HG03097 (cell line): ENCODE measurements at regions not wholly inside any gene's neighbourhood (a gene's known extent, or its start where the extent isn't known, plus 50 kb on each side); places are given as distances from the start of the nearest gene placed in this dataset.

Source experiments
- ATAC-seq: cut with Tn5 transposase; IDR thresholded peaks from one replicate; pipeline ENCODE4 v1.9.1; 2021; ENCODE audit not compliant: unreplicated experiment, low FRiP score

DNA sequence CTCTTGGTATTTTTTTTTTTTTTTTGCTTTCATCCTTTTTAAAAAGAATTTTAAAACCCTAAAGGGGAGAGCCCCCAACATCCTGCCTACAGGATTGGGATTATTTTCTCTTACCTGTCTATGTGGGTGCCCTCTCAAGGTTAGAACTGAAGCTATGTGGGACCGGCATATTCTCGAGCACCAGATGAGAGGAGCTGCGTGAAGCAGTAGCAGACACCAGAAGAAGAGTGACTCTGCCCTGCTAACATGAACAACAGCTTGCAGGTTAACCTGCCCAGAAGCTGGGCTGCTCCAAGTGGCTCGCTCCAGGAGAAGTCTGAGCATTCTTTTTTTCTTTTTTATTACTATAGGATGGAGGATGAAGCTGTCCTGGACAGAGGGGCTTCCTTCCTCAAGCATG, 102.6 kb upstream of the SLC4A4 start:
- ATAC-seq = no peak

GRCh38 chr4:71237641-71238040, 101.2 kb upstream of the SLC4A4 start:
- no peak for ATAC-seq

- ATAC-seq = no peak
These were observed 99.5 kb upstream of the SLC4A4 start for GRCh38 chr4:71239365-71239764.

GRCh38 chr4:71240094-71240493, 98.7 kb upstream of the SLC4A4 start:
- no peak for ATAC-seq

GRCh38 chr4:71241501-71242288, 97.1 kb upstream of the SLC4A4 start:
- ATAC-seq = no peak

GRCh38 chr4:71243091-71243833, 95.6 kb upstream of the SLC4A4 start:
- no peak for ATAC-seq

DNA sequence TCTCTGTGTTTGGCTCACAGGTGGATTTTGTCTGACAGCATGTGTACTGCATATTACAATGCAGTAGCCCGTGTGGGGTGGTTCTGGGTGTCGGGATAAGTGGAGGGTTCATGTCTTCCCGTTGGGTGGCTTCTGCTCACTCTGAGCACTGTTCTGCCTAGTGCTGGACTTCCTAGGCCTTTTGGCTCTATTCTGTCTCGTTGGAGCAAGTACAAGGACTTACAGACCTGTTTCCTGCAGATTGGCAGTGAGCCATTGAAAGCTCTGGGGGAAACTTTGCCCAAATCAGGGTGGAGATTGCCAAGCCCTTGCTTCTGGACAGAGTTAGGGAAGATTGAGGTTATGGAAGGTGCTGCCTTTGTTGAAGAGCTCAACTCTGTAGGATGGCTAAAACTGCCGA, 91.1 kb upstream of the SLC4A4 start:
- ATAC-seq = no peak

- no peak for ATAC-seq
These were observed 87.6 kb upstream of the SLC4A4 start for GRCh38 chr4:71251261-71251660.

DNA sequence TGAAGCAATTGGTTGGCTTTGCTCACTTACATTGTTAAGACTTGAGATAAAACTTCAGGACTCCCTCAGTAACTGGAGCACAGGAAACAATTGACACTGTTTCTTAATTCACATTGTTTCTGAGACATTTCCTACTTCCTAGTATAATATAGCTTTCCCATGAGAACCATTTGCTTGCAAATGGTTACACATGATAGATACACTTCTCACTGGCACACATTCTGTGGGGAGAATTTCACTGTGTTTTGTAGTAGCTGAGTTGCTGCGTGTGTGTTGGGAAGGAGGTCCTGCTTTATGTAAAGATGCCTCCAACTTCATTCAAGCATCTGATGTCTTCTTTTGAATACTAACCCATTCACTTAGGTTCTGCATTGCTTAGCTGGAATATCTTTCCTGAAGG, 85.3 kb upstream of the SLC4A4 start:
- ATAC-seq = no peak

DNA sequence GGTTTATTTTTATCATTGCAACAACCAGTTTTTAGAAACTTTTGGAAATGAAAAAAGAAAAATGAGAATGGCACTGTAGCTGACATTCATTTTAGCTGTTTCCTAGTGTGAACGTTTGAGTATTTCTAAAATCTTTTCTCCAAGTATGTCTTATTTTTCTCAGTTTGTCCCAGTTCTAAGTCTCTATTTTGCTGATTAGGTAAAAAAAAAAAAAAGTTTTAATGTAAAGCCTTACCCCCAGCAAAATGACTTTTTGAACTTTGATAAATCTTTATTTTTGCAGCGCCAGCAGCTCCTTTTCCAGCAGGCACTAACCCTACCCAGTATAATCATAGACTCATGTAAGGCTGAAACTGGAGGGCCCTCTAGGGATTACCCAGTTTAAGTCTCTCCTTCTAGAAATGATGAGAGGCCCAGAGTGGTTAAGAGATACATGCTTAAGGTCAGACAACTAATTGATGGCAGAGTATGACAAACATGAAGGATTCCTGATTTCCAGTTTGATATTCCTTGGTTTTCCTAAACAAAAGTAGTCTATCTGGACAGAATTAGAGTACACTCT, 84.3 kb upstream of the SLC4A4 start:
- ATAC-seq = no peak

DNA sequence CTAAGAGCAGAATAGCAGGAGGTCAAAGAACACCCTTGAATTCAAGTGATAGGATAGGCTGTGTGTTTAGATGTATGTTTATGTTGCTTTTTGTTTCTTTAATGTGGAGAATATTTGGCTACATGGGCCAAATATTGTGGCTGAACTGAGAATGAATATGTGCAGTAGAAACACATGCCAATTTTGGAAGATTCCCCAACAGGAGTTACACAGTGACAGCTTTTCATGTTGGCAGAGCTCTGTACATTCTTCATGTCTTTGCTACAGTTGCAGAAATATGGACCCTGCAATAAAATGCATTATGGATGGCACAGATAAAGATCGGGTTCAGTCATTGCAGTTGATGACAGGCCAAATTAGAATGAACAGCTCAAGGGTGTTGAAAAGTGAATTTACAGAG, 82.8 kb upstream of the SLC4A4 start:
- ATAC-seq = no peak

DNA sequence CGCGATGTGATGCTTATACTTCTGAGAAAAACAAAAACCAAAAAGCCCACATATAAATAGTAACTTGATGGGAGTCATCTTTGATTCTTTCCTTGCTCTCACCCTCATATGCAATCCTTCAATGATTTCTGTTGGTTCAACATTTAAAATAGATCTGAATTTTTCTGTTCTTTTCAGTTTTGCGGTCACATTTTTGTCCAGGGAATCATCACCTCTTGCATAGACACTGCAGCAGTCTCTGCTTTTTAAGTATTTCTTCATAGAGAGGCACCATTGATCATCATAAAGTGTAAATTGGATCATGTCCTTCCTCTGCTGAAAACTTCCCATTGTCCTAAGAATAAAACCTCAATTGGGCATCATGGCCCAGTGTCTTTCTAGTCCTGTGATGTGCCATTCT, 81.1 kb upstream of the SLC4A4 start:
- ATAC-seq = no peak

DNA sequence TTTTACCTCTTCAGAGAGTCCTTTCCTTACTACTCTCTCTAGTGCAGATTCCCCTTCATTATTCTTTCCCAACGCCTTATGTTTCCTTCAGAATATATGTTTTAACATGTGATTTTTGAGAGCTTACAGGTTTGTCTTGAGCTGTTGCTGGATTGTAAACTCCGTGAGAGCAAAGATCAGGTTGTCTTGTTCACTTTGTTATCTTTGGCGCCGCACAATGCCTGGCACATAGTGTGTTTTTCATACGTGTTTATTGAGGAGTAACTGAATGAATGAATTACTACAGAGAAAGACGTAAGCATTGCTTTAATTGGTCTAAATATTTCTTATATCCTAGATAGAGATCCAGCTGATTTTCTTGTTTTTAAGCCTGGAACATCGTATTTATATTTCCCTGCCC, 80.5 kb upstream of the SLC4A4 start:
- no peak for ATAC-seq

DNA sequence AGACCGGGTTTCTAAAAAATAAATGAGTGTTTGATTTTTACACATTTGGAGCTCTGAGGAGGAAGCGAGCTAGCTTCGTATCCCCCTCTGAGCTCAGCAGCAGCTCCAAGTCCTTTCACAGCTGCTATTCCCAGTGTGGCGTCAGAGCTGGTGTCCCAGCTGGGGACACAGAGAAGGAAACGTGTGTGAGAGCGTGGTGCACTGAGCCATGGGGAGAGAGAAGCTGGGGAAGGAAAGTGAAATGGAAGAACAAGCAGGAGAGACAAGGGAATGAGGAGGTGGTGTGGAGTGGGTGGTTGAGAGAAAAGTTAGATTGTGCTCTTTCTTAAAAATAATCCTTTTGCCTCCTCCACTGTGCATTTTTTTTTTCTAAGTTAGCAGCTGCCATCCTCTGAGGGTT, 79.5 kb upstream of the SLC4A4 start:
- ATAC-seq = no peak

- no peak for ATAC-seq
These were observed 78.9 kb upstream of the SLC4A4 start for GRCh38 chr4:71259911-71260331.

DNA sequence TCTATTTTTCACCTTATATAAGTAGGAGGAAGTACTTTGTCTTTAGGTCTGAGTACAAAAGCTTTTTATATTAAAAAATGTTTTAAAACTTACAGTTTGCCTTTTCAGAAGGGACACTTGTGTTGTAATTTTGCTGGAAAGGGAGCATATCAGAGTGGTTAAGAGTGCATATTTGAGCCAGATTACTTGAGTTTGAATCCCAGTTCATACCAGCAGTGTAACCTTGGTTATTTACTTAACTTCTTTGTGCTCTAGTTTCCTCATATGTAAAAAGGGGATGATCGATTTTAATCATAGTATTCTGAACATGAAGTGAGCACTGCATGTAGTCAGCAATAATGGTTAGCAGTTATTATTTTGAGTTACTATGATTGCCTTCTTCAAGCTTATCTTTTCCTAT, 78.3 kb upstream of the SLC4A4 start:
- no peak for ATAC-seq

GRCh38 chr4:71261001-71261400, 77.8 kb upstream of the SLC4A4 start:
- no peak for ATAC-seq

DNA sequence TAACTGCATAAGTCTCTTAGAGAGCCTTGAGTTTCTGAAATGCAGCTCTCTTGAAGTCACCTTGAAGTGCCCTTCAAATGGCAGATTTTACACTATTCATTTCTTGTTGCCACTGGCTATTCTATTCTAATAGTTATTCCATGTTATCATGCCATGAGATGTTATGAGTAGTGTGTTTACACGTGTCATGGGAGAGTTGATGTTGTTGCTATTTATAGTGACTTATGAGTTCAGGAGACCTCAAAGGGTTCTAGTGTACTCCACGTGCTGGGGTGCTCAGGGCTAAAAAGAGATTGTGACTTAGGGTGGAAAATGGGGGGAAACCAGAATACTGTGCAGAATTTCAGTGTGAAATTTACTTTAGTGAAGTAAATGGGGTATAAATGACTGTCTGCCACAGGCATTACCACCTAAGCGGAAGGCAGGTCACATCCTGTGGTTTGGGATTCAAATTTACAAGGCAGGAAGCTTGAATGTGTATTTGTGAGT, 77.1 kb upstream of the SLC4A4 start:
- ATAC-seq = no peak

- no peak for ATAC-seq
These were observed 76.7 kb upstream of the SLC4A4 start for GRCh38 chr4:71262161-71262560.

- no peak for ATAC-seq
These were observed 72.6 kb upstream of the SLC4A4 start for GRCh38 chr4:71266090-71266794.

GRCh38 chr4:71267244-71267643, 71.6 kb upstream of the SLC4A4 start:
- ATAC-seq = no peak
